Uterus (tissue), 2 donors: ENCODE measurements at regions not wholly inside any gene's neighbourhood (a gene's known extent, or its start where the extent isn't known, plus 50 kb on each side); places are given as distances from the start of the nearest gene placed in this dataset.

ENCODE experiments used
- POLR2A ChIP-seq, 2 donors: fragments of 450-650 bp; IDR thresholded peaks; one replicate each; pipeline ENCODE4 v1.6.1; 2016; ENCODE audit warnings: antibody characterized with exemption in 2 of 2, mild to moderate bottlenecking in 1 of 2, moderate library complexity in 1 of 2
- TF ChIP-seq, protein P1 (sequence below), 4 experiments: fragments of 200-600 bp in 2 of 4; fragments of 450-650 bp in 2 of 4; sonication (generic) in 2 of 4; IDR thresholded peaks; one replicate each; pipeline ENCODE4 v1.5.1; 2016 to 2019; ENCODE audit warnings: antibody characterized with exemption in 4 of 4, mild to moderate bottlenecking in 2 of 4, moderate library complexity in 1 of 4

DNA sequence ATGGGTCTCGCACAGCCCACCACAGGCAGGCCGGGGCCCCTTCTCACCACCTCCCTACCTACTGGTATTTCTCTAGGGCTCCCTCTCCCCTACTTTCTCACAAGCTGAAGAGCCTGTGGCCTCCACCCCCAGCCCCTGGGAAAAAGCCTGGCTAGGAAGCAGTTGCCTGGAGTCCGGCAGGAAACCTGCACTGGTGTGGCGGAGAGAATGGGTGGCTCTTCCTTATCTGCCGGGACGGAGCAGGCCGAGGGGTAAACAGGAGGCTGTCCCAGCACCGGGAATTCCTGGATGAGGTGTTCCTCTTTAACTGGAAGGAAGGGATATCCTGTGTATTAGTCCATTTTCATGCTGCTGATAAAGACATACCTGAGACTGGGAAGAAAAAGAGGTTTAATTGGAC is 125.8 kb downstream of the TLR5 start:
- TF ChIP-seq, protein P1, sequence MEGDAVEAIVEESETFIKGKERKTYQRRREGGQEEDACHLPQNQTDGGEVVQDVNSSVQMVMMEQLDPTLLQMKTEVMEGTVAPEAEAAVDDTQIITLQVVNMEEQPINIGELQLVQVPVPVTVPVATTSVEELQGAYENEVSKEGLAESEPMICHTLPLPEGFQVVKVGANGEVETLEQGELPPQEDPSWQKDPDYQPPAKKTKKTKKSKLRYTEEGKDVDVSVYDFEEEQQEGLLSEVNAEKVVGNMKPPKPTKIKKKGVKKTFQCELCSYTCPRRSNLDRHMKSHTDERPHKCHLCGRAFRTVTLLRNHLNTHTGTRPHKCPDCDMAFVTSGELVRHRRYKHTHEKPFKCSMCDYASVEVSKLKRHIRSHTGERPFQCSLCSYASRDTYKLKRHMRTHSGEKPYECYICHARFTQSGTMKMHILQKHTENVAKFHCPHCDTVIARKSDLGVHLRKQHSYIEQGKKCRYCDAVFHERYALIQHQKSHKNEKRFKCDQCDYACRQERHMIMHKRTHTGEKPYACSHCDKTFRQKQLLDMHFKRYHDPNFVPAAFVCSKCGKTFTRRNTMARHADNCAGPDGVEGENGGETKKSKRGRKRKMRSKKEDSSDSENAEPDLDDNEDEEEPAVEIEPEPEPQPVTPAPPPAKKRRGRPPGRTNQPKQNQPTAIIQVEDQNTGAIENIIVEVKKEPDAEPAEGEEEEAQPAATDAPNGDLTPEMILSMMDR (IDR thresholded peaks at IDR 0.05), result no peak
- no peak for TF ChIP-seq POLR2A (IDR thresholded peaks at IDR 0.05)
